ENCODE measurements at regions not wholly inside any gene's neighbourhood (a gene's known extent, or its start where the extent isn't known, plus 50 kb on each side); places are given as distances from the start of the nearest gene placed in this dataset.

DNA sequence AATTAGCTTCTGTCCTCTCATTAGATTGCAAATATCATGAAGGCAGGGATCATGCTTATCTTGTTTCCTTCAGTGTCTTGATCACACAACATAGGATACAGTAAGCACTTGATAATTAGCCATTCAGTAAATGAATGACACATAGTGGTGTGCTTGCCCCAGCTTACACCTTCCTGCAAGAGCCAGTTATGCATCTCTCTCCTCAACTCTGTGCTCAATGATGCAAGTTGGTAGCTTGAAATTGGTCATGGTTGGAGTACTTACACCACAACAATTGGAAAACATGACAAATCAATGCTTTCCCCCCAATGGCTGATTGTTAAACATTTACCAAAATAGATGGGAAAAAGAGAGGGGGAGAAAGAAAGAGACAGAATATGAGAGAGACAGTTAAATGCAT lies 129.2 kb downstream of the NUF2 start:
- no peak for TF ChIP-seq CTCF (IDR thresholded peaks at IDR 0.05; ENCODE audit: low read depth, low read length)
- TF ChIP-seq EZH2phosphoT487 (IDR thresholded peaks at IDR 0.05; ENCODE audit: low read depth): no peak
